NT2/D1 (cell line): ENCODE measurements at regions not wholly inside any gene's neighbourhood (a gene's known extent, or its start where the extent isn't known, plus 50 kb on each side); places are given as distances from the start of the nearest gene placed in this dataset.

Source experiments
- YY1 ChIP-seq: IDR thresholded peaks from 2 replicates; pipeline ENCODE4 v1.6.1; 2011; ENCODE audit not compliant: insufficient read length, insufficient read depth
- ZNF274 ChIP-seq: IDR thresholded peaks from 2 replicates; pipeline ENCODE4 v1.6.1; 2011; ENCODE audit warnings: mild to moderate bottlenecking, low read depth, low read length

- TF ChIP-seq YY1 (no peak), ZNF274 (no peak)
These were observed 493.3 kb downstream of the PRELID2 start for GRCh38 chr5:145341842-145342241.
